ENCODE measurements at regions not wholly inside any gene's neighbourhood (a gene's known extent, or its start where the extent isn't known, plus 50 kb on each side); places are given as distances from the start of the nearest gene placed in this dataset.
"Not testable (repeated sequence)": the region's sequence is repeated elsewhere in the genome, so short reads cannot be mapped to it uniquely, and the experiment has no call there.

GRCh38 chr5:101728933-101729332 is 567.2 kb downstream of the SLCO4C1 start:
- no peak for DNase-seq

GRCh38 chr5:101721543-101721942 is 574.5 kb downstream of the SLCO4C1 start:
- DNase-seq: no peak

- no peak for DNase-seq
Observed at GRCh38 chr5:101720033-101720432, 576.1 kb downstream of the SLCO4C1 start.

GRCh38 chr5:101717721-101718120 is 578.4 kb downstream of the SLCO4C1 start:
- DNase-seq: no peak

GRCh38 chr5:101716941-101717340 is 579.1 kb downstream of the SLCO4C1 start:
- DNase-seq: no peak

- not testable (repeated sequence) for DNase-seq
Observed at GRCh38 chr5:101715790-101716189, 580.3 kb downstream of the SLCO4C1 start.

GRCh38 chr5:101689306-101689705 is 606.8 kb downstream of the SLCO4C1 start:
- DNase-seq: no peak

- no peak for DNase-seq
Observed at GRCh38 chr5:101688156-101688555, 607.9 kb downstream of the SLCO4C1 start.

GRCh38 chr5:101687349-101687985 is 608.6 kb downstream of the SLCO4C1 start:
- peak; percentile 1 for DNase-seq

- DNase-seq: no peak
Observed at GRCh38 chr5:101686536-101687157, 609.4 kb downstream of the SLCO4C1 start.

- DNase-seq: no peak
Observed at GRCh38 chr5:101679816-101680215, 616.3 kb downstream of the SLCO4C1 start.

- peak; percentile 53 for DNase-seq
Observed at GRCh38 chr5:101678481-101679193, 617.4 kb downstream of the SLCO4C1 start.

- no peak for DNase-seq
Observed at GRCh38 chr5:101677961-101678360, 618.1 kb downstream of the SLCO4C1 start.

- no peak for DNase-seq
Observed at GRCh38 chr5:101676646-101677045, 619.4 kb downstream of the SLCO4C1 start.

- no peak for DNase-seq
Observed at GRCh38 chr5:101675510-101676219, 620.4 kb downstream of the SLCO4C1 start.

GRCh38 chr5:101673120-101673519 is 623.0 kb downstream of the SLCO4C1 start:
- DNase-seq: no peak

- DNase-seq: no peak
Observed at GRCh38 chr5:101664071-101664791, 631.9 kb downstream of the SLCO4C1 start.

GRCh38 chr5:101663543-101663942 is 632.5 kb downstream of the SLCO4C1 start:
- no peak for DNase-seq

GRCh38 chr5:101662263-101662662 is 633.8 kb downstream of the SLCO4C1 start:
- no peak for DNase-seq

GRCh38 chr5:101658433-101658832 is 637.7 kb downstream of the SLCO4C1 start:
- DNase-seq: no peak

- no peak for DNase-seq
Observed at GRCh38 chr5:101653996-101654395, 642.1 kb downstream of the SLCO4C1 start.

GRCh38 chr5:101647861-101648260 is 648.2 kb downstream of the SLCO4C1 start:
- DNase-seq: no peak

- no peak for DNase-seq
Observed at GRCh38 chr5:101643794-101644193, 652.3 kb downstream of the SLCO4C1 start.

Data from fibroblast of skin of back (primary cell).